ENCODE measurements at regions not wholly inside any gene's neighbourhood (a gene's known extent, or its start where the extent isn't known, plus 50 kb on each side); places are given as distances from the start of the nearest gene placed in this dataset.

GRCh38 chr1:96416701-96417444 is 304.7 kb upstream of the PTBP2 start:
- TF ChIP-seq CTCF (IDR thresholded peaks at IDR 0.05), result no peak
- no peak for TF ChIP-seq POLR2A (IDR thresholded peaks at IDR 0.05)
